ENCODE measurements at regions not wholly inside any gene's neighbourhood (a gene's known extent, or its start where the extent isn't known, plus 50 kb on each side); places are given as distances from the start of the nearest gene placed in this dataset.

- TF ChIP-seq CTCF (IDR thresholded peaks at IDR 0.05; ENCODE audit: low read depth, low read length, poor library complexity, severe bottlenecking) (no peak), EZH2phosphoT487 (IDR thresholded peaks at IDR 0.05; ENCODE audit: borderline replicate concordance, low read length) (no peak)
Measured at GRCh38 chr18:51355841-51356240, 158.4 kb upstream of the MEX3C start.

Measured in DOHH2 (cell line).